Activated CD4-positive, alpha-beta memory T cell treated with anti-CD3 and anti-CD28 coated beads for 36 hours (primary cell): ENCODE measurements at regions not wholly inside any gene's neighbourhood (a gene's known extent, or its start where the extent isn't known, plus 50 kb on each side); places are given as distances from the start of the nearest gene placed in this dataset.

Source experiments
- CTCF ChIA-PET: fragments of 350-600 bp; sonication (Branson Sonifier 250); formaldehyde crosslinking; loops from one replicate; lab custom pipeline; 2021; ENCODE audit warnings: antibody characterized with exemption, inconsistent platforms; lab: Charles Lee
- POLR2A ChIA-PET: fragments of 350-600 bp; sonication (Branson Sonifier 250); formaldehyde crosslinking; loops from one replicate; lab custom pipeline; 2021; ENCODE audit warnings: antibody characterized with exemption; lab: Charles Lee
- DNase-seq: peaks from one replicate; pipeline ENCODE4 v3.0.0-alpha.2; 2020
- H3K27ac Mint-ChIP-seq: one replicate; pipeline ENCODE4 v1.8.0; 2021; ENCODE audit warnings: mixed read lengths
- H3K27me3 Mint-ChIP-seq: one replicate; pipeline ENCODE4 v1.8.0; 2021; ENCODE audit warnings: mixed read lengths
- H3K36me3 Mint-ChIP-seq: one replicate; pipeline ENCODE4 v1.8.0; 2021; ENCODE audit warnings: mixed read lengths
- H3K4me1 Mint-ChIP-seq: one replicate; pipeline ENCODE4 v1.8.0; 2021; ENCODE audit warnings: low read depth, mixed read lengths
- H3K4me3 Mint-ChIP-seq: one replicate; pipeline ENCODE4 v1.8.0; 2021; ENCODE audit warnings: mild to moderate bottlenecking, mixed read lengths
- H3K9me3 Mint-ChIP-seq: one replicate; pipeline ENCODE4 v1.8.0; 2021; ENCODE audit warnings: mixed read lengths
- intact Hi-C: fragments of 100-400 bp; cut with micrococcal nuclease; formaldehyde crosslinking; loops from one replicate; pipeline ENCODE4 v1.15.1; 2023

- Mint-ChIP-seq H3K4me1 (no peaks in the 10 kb centered on the region), H3K27me3 (peaks cover 5% of the 10 kb centered on the region), H3K9me3 (peaks cover 3% of the 10 kb centered on the region), H3K36me3 (no peaks in the 10 kb centered on the region), H3K27ac (no peak overlapping the region), H3K4me3 (no peak overlapping the region)
- no peak for DNase-seq
- ChIA-PET POLR2A (no interaction called here), CTCF (no interaction called here)
- intact Hi-C loops, result no loop called here
Observed at GRCh38 chr2:23204685-23205242, 180.2 kb upstream of the KLHL29 start.

GRCh38 chr2:23206650-23207049 lies 178.3 kb upstream of the KLHL29 start:
- Mint-ChIP-seq H3K27ac (no peak overlapping the region), H3K4me1 (no peaks in the 10 kb centered on the region), H3K9me3 (peaks cover 3% of the 10 kb centered on the region), H3K36me3 (no peaks in the 10 kb centered on the region), H3K27me3 (peaks cover 5% of the 10 kb centered on the region), H3K4me3 (no peak overlapping the region)
- CTCF ChIA-PET, result no interaction called here
- POLR2A ChIA-PET, result no interaction called here
- intact Hi-C loops, result no loop called here
- DNase-seq, result no peak

- H3K4me3 Mint-ChIP-seq, result no peak overlapping the region
- H3K36me3 Mint-ChIP-seq, result no peaks in the 10 kb centered on the region
- POLR2A ChIA-PET, result no interaction called here
- DNase-seq, result no peak
- peaks cover 3% of the 10 kb centered on the region for H3K9me3 Mint-ChIP-seq
- CTCF ChIA-PET, result no interaction called here
- intact Hi-C loops, result no loop called here
- peaks cover 5% of the 10 kb centered on the region for H3K27me3 Mint-ChIP-seq
- no peaks in the 10 kb centered on the region for H3K4me1 Mint-ChIP-seq
- H3K27ac Mint-ChIP-seq, result no peak overlapping the region
Observed at GRCh38 chr2:23207871-23208270, 177.1 kb upstream of the KLHL29 start.

GRCh38 chr2:23208339-23208738 lies 176.6 kb upstream of the KLHL29 start:
- CTCF ChIA-PET, result no interaction called here
- POLR2A ChIA-PET, result no interaction called here
- Mint-ChIP-seq H3K27ac (no peak overlapping the region), H3K27me3 (peaks cover 5% of the 10 kb centered on the region), H3K36me3 (no peaks in the 10 kb centered on the region), H3K4me1 (no peaks in the 10 kb centered on the region), H3K9me3 (peaks cover 3% of the 10 kb centered on the region), H3K4me3 (no peak overlapping the region)
- no peak for DNase-seq
- intact Hi-C loops, result no loop called here

GRCh38 chr2:23209059-23209458 lies 175.9 kb upstream of the KLHL29 start:
- Mint-ChIP-seq H3K27ac (no peak overlapping the region), H3K27me3 (peaks cover 3% of the 10 kb centered on the region), H3K4me1 (no peaks in the 10 kb centered on the region), H3K4me3 (no peak overlapping the region), H3K9me3 (no peaks in the 10 kb centered on the region), H3K36me3 (no peaks in the 10 kb centered on the region)
- ChIA-PET POLR2A (no interaction called here), CTCF (no interaction called here)
- intact Hi-C loops, result no loop called here
- no peak for DNase-seq

GRCh38 chr2:23211987-23212583 lies 172.9 kb upstream of the KLHL29 start:
- intact Hi-C loops, result no loop called here
- CTCF ChIA-PET, result no interaction called here
- peaks cover 3% of the 10 kb centered on the region for H3K9me3 Mint-ChIP-seq

GRCh38 chr2:23213196-23213595 lies 171.8 kb upstream of the KLHL29 start:
- intact Hi-C loops, result no loop called here
- no peak overlapping the region for H3K4me3 Mint-ChIP-seq
- peaks cover 3% of the 10 kb centered on the region for H3K9me3 Mint-ChIP-seq
- no peaks in the 10 kb centered on the region for H3K36me3 Mint-ChIP-seq
- ChIA-PET POLR2A (no interaction called here), CTCF (no interaction called here)
- no peaks in the 10 kb centered on the region for H3K27me3 Mint-ChIP-seq
- no peaks in the 10 kb centered on the region for H3K4me1 Mint-ChIP-seq
- DNase-seq, result no peak
- H3K27ac Mint-ChIP-seq, result no peak overlapping the region

More at GRCh38 chr2:23211987-23212583, 172.9 kb upstream of the KLHL29 start:
- H3K4me3 Mint-ChIP-seq, result no peak overlapping the region
- no peak for DNase-seq
- no peaks in the 10 kb centered on the region for H3K36me3 Mint-ChIP-seq
- no peaks in the 10 kb centered on the region for H3K4me1 Mint-ChIP-seq
- peaks cover 3% of the 10 kb centered on the region for H3K27me3 Mint-ChIP-seq
- POLR2A ChIA-PET, result no interaction called here
- H3K27ac Mint-ChIP-seq, result no peak overlapping the region

GRCh38 chr2:23215016-23215415 lies 170.0 kb upstream of the KLHL29 start:
- ChIA-PET POLR2A (no interaction called here), CTCF (no interaction called here)
- no peak overlapping the region for H3K4me3 Mint-ChIP-seq
- DNase-seq, result no peak
- H3K27me3 Mint-ChIP-seq, result no peaks in the 10 kb centered on the region
- no peak overlapping the region for H3K27ac Mint-ChIP-seq
- peaks cover 3% of the 10 kb centered on the region for H3K9me3 Mint-ChIP-seq
- intact Hi-C loops, result no loop called here
- H3K36me3 Mint-ChIP-seq, result no peaks in the 10 kb centered on the region
- H3K4me1 Mint-ChIP-seq, result no peaks in the 10 kb centered on the region

- H3K9me3 Mint-ChIP-seq, result peaks cover 3% of the 10 kb centered on the region
- no peaks in the 10 kb centered on the region for H3K4me1 Mint-ChIP-seq
- no peak overlapping the region for H3K4me3 Mint-ChIP-seq
- no peaks in the 10 kb centered on the region for H3K27me3 Mint-ChIP-seq
- no peaks in the 10 kb centered on the region for H3K36me3 Mint-ChIP-seq
- intact Hi-C loops, result no loop called here
- ChIA-PET POLR2A (no interaction called here), CTCF (no interaction called here)
- DNase-seq, result no peak
- H3K27ac Mint-ChIP-seq, result no peak overlapping the region
Observed at GRCh38 chr2:23219666-23220065, 165.3 kb upstream of the KLHL29 start.

- Mint-ChIP-seq H3K4me1 (no peaks in the 10 kb centered on the region), H3K27ac (no peak overlapping the region), H3K9me3 (peaks cover 3% of the 10 kb centered on the region), H3K36me3 (no peaks in the 10 kb centered on the region), H3K4me3 (no peak overlapping the region), H3K27me3 (no peaks in the 10 kb centered on the region)
- POLR2A ChIA-PET, result no interaction called here
- DNase-seq, result no peak
- intact Hi-C loops, result no loop called here
- CTCF ChIA-PET, result no interaction called here
Observed at GRCh38 chr2:23220513-23221094, 164.4 kb upstream of the KLHL29 start.

GRCh38 chr2:23221236-23221635 lies 163.7 kb upstream of the KLHL29 start:
- no peaks in the 10 kb centered on the region for H3K9me3 Mint-ChIP-seq
- ChIA-PET POLR2A (no interaction called here), CTCF (no interaction called here)
- no peaks in the 10 kb centered on the region for H3K4me1 Mint-ChIP-seq
- no peaks in the 10 kb centered on the region for H3K36me3 Mint-ChIP-seq
- H3K4me3 Mint-ChIP-seq, result no peak overlapping the region
- no peak overlapping the region for H3K27ac Mint-ChIP-seq
- intact Hi-C loops, result no loop called here
- DNase-seq, result no peak
- no peaks in the 10 kb centered on the region for H3K27me3 Mint-ChIP-seq

GRCh38 chr2:23221901-23222300 lies 163.1 kb upstream of the KLHL29 start:
- Mint-ChIP-seq H3K4me1 (no peaks in the 10 kb centered on the region), H3K4me3 (no peak overlapping the region), H3K27me3 (no peaks in the 10 kb centered on the region), H3K36me3 (no peaks in the 10 kb centered on the region), H3K27ac (no peak overlapping the region), H3K9me3 (no peaks in the 10 kb centered on the region)
- POLR2A ChIA-PET, result no interaction called here
- DNase-seq, result no peak
- intact Hi-C loops, result no loop called here
- CTCF ChIA-PET, result no interaction called here

- Mint-ChIP-seq H3K27me3 (peaks cover 2% of the 10 kb centered on the region), H3K27ac (no peak overlapping the region), H3K4me1 (no peaks in the 10 kb centered on the region), H3K36me3 (no peaks in the 10 kb centered on the region), H3K4me3 (no peak overlapping the region), H3K9me3 (no peaks in the 10 kb centered on the region)
- CTCF ChIA-PET, result no interaction called here
- no peak for DNase-seq
- POLR2A ChIA-PET, result no interaction called here
- intact Hi-C loops, result no loop called here
Observed at GRCh38 chr2:23230885-23231284, 154.1 kb upstream of the KLHL29 start.
